Astrocyte (in vitro differentiated cells and primary cell): ENCODE measurements at regions not wholly inside any gene's neighbourhood (a gene's known extent, or its start where the extent isn't known, plus 50 kb on each side); places are given as distances from the start of the nearest gene placed in this dataset.

Source experiments
- EZH2 ChIP-seq: IDR thresholded peaks from 2 replicates; pipeline ENCODE4 v1.6.1; 2012; ENCODE audit warnings: mild to moderate bottlenecking, low read length, inconsistent platforms; ENCODE audit not compliant: insufficient read depth
- TF ChIP-seq, protein P1 (sequence below): IDR thresholded peaks from 2 replicates; pipeline ENCODE4 v1.5.1; 2011; ENCODE audit warnings: low read depth, mild to moderate bottlenecking, inconsistent platforms, low read length, moderate library complexity; ENCODE audit not compliant: insufficient read depth

DNA sequence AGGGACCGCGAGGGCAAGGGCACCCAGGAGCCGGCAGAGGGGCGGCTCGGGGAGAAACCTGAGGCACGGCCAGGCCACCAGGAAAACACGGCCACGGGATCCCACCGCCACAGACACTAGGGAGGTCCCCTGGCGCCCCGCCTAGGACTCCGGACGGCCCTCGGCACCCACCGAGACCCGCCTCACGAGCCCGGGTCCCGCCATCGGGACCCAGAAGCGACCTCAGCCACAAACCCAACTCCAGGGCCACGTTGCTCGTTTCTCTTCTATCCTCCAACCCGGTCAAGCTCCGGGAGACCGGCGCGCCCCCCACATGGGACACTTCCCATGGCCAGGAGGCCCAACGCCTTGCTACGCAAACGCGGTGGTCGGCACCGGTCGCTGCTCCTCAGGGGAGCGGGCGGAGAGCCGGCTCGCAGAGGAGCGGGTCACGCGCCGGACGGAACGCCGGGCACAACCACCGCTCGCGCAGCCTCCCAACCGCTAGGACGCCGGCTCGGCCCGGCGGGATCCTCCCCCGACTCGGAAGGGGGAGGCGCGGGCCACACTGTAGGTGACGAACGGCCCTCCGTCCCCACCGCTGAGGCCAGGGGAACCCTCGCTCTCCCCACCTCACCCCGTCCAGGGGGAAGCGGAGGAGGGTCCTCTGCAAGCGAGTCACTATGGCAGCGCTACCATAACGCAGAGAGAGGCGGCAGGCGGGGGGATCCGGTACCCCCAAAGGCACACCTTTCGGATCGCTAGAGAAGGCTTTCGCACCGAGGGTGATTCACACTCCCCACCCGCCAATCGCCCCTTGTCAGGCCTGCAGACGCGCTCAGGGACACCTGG lies 1514.1 kb upstream of the DEFB115 start:
- TF ChIP-seq, protein P1, sequence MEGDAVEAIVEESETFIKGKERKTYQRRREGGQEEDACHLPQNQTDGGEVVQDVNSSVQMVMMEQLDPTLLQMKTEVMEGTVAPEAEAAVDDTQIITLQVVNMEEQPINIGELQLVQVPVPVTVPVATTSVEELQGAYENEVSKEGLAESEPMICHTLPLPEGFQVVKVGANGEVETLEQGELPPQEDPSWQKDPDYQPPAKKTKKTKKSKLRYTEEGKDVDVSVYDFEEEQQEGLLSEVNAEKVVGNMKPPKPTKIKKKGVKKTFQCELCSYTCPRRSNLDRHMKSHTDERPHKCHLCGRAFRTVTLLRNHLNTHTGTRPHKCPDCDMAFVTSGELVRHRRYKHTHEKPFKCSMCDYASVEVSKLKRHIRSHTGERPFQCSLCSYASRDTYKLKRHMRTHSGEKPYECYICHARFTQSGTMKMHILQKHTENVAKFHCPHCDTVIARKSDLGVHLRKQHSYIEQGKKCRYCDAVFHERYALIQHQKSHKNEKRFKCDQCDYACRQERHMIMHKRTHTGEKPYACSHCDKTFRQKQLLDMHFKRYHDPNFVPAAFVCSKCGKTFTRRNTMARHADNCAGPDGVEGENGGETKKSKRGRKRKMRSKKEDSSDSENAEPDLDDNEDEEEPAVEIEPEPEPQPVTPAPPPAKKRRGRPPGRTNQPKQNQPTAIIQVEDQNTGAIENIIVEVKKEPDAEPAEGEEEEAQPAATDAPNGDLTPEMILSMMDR, result no peak
- TF ChIP-seq EZH2, result no peak
